NCI-H510A treated with DMSO at 0.1 percent for 48 hours (cell line): ENCODE measurements at regions not wholly inside any gene's neighbourhood (a gene's known extent, or its start where the extent isn't known, plus 50 kb on each side); places are given as distances from the start of the nearest gene placed in this dataset.
"Not testable (repeated sequence)": the region's sequence is repeated elsewhere in the genome, so short reads cannot be mapped to it uniquely, and the experiment has no call there.

Experiments used
- DNase-seq: peaks from one replicate; lab custom pipeline; 2025; lab: John Stamatoyannopoulos, UW

DNA sequence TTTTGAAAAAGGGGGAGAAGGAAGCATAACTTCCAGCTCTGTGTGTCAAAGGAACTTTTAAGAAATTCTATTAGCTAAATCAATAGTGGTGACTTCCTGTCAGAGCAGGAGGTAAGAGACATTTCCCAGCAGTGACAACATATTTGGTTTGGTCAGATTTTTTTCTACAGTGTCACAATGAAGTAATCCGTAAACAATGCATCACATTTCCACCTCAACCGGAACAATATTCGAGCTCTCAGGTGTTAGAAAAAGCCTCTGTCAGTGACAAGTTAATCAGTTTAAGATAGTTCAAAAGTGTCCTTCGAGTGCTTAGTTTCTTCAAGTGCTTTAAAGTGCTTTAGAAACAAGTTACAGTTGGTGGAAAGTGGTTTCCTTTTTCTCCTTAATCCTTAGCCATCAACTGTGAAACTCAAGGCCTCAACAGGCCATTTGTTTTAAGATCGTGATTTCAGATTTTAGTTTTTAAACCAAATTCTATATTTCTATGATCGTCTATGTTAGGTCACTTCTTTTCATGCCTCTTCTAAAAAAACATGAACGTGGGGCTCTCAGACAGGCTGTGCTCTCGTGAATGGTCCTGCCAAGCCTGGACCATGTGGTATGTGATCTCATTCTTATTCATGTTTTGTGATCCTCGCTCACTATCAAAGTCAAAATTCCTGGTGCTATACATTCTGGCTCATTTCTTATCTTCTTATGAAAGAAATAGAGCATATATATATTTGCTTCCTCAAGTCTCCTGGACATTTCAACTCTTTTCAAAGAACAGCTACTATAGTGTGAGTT, 181.9 kb upstream of the HMHB1 start:
- no peak for DNase-seq

DNA sequence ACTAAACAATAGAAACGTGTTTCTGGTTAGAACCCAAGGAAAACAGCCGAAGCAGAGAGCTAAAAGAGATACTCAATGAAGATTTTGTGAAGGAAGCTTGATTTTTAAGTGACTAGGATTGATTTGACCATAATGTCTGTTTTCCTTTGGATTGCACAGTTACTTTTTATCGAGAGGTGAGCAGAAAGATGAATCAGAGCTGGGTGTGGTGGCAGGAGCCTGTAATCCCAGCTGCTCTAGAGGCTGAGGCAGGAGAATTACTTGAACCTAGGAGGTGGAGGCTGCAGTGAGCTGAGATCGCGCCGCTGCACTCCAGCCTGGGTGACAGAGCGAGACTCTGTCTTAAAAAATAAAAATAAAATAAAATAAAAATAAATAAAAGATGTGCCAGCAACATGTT, 186.9 kb upstream of the HMHB1 start:
- not testable (repeated sequence) for DNase-seq

DNA sequence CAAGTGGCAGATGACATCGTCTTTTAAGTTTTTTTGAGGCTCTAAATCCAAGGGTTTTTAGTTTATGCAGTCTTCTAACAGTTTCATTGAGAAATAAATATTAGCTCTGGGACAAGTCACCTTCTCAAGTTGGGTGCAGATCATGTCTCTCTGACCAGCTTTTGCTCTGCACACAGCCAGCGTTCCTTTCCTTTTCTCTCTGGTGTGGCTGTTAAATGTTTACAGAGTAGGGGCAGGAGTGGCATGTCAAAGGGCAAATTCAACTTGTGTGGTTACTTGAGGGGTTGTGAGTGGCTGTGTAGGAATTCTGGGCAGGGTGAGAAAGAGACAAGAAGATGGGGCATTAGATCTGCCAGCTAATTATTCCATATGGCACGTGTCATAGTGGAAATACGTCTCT, 187.5 kb upstream of the HMHB1 start:
- DNase-seq = no peak

DNA sequence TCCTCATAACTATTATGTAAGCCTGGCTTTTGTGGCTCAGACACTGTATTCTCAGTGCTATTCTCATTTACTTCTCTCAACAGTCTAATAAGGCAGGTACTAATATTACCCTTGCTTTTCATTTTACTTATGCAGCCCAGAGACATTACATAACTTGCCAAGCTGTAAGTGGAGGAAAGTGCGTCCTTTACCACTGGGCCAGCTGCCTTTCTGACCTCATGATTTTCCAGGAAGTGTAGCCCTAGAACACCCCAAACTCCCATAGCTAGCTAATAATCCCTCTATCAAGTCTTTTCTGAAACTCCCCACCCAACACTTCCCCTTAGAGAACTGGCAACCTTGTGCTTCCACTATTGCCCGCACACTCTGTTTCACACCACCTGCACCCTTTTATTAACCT, 192.9 kb upstream of the HMHB1 start:
- no peak for DNase-seq

DNA sequence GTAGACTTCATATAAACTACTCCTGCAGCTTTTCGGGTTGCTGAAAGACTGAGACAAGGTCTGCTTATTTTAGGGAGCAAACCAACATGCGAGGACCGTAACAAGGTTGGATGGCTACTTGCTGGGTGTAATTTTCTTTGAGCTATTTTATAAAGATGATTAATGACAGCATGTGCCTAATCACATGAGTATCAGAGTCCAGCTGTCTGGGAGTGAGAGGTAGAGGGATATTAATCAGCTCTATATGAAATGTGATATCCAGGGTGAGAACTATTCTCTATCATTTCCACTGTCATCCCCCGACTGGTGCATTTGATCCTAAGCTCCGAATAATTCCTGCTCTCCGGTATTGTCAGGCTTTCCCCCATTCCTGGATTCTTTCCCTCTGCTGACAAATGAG, 193.8 kb upstream of the HMHB1 start:
- no peak for DNase-seq

DNA sequence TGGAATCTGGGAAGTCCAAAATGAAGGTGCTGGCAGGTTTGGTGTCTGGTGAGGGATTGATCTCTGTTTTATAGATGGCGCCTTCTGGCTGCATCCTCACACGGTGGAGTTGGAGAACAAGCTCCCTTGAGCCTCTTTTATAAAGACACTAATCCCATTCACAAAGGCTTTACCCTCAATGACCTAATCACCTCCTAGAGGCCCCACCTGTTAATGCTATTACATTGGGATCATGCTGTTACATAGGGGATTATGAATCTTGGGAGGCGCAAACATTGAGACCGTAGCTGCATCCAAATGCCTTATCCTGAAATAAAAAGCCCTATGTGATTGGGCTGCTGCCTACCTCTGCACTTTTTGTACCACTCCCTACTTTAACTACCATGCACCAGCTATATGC, 197.1 kb upstream of the HMHB1 start:
- no peak for DNase-seq

DNA sequence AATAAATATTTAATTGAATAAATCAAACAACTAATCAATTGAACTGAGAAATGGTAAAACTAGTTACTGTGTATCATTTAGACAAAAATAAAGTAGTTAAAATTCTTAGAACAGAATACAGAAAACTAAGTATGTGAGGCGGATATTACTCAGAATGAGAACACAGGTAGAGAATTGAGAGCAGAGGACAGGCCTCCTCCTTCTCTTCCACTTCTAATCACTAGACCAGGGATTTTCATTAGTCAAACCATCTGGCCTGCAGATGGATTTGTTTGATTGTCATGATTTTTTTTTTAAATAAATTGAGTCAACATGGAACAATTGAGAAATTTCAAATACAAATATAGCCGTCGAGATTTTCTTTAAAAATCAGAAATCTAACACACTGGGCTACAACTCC, 198.6 kb upstream of the HMHB1 start:
- no peak for DNase-seq

DNA sequence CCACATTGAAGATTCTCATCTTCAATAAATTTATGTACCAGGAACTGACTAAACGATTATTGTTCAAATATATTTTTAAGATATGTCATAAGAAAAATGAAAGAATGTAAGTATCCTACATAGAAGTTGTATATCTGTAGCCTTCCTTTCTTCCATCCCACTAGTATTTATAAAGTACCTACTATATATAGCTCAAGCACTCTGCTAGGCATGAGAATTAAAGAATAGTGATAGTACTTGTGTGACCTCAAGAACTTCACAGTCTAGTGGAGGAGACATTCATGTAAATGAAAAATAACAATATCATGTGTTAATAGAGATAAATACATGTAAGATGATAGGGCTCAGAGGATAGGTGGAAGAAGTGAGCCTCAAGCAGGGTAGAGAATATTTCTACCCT, 201.0 kb upstream of the HMHB1 start:
- no peak for DNase-seq

DNA sequence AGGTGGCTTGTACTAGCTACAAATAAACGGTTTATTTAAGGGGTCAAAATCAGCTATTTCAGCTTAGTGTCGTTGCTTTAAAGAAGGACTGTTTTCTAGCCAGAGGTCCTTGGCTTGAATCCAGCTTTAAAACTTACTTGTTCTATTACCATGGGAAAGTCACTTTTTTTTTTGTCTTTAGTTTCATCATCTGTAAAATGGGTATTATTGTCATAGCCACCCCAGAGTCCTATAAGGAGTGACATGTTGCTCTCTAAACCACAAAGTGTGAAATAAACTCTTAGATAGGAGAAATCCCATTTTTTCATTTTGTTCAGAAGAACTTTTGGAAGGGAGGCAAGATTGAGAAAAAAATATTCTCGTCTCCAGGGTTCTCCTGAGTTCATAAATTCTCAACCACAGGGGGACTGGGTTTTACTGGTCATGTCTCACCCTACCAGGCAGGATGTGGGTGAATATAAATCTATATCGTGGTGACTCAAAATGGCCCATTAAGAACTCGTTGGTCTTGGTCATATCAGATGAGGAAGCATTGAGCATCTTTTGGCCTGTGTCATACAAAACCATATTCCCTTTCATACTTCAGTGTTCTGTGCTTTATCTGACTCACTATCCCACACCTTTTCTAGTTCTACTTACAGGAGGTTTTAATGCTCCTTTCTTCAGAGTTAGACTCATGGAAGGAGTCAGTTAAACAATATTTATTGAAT, 202.7 kb upstream of the NR3C1 start:
- DNase-seq = no peak

DNA sequence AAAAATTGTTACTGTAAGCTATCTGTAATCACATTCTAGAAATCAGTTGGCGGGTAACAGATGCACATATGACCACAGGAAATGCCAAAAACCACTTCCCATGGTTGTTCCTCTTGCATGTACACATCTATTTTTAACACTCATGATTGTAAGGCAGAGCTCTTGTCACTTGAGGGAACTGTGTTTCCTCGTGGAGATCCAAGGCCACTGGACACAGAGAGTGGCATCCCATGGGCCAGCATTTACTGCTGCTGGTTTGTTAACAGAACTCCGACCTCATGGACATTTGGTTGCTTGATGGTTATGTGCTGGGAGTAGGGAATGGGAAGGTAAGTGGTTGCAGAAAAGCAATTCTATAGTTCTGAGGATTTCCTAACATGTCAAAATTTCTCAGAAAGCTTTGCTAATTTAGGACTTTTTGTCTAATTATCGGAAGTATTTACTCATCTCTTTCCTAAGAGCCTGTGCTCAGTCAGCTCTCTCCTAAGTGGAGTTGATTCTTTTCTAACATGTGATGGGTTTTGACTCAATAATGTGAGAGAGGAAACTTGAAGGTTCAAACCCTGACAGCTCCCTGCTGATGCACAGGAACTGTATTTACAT, 202.0 kb upstream of the NR3C1 start:
- DNase-seq = no peak

DNA sequence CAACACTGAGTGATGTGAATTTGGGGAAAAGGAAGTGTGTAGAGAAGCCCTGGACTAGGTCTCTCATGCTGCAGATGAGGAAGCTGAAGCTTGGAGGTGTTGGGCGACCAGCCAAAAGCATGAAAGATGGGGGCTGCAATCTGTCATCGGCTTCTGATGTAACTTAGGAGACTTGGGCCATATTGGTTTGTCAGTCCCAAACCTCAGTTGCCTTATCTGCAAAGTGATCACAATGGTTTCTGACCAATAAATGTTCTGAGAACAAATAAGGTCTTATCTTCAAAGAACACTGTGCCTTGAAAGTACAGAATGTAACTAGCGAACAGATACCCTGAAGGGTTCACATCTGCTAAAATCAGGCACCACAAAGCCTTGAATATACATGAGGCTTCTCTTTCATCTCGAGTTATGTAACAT, 198.4 kb upstream of the NR3C1 start:
- no peak for DNase-seq

DNA sequence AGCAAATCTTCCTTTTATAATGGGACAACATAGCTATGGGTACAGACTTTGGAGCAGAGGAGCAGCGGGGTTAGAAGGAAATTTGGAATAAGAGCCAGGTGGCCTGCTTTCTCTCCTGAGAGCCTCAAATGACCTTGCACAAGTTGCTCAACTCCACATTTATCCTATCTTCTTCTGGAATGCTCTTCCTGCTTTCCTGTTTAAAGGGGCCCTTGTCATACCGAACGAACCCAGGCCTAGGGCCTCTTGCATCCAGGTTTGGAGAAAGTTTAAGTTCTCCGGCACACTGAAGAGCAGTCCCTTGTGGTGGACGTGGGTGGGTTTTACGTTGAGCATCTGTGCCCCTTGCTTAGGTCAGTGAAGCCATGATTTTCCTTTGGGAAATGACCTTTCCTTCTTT, 197.9 kb upstream of the NR3C1 start:
- DNase-seq = no peak

DNA sequence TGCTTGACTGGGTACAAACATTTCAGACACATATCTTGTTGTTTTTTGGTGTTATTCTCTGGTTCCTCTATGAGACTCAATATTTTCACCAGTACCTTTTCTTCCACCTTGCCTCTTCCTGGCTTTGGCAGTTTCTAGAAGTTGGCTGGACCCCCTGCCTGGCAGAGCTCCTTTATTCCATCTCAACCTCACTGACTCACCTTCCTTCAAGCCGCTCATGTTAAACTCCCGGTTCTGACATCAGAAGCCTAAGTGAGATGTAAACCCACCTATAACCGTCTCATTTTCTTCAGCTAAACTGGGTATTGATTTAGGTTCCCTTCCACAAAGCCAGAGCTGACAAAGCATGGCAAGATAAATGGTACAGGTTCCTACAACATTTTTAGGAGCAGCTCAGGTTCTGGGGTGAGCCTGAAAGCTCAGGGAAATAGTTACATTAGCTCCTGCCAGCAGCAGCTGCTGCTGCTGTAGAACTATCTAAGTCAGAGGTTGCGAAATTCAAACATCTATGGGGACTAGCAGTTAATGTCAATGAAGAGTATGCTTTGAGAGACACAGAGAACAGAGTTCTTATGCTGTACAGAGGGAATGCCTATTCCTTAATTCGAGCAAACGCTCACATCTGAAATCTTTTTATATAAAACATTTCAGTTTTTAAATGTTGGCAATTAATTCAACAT, 197.1 kb upstream of the NR3C1 start:
- peak; percentile 29 for DNase-seq

DNA sequence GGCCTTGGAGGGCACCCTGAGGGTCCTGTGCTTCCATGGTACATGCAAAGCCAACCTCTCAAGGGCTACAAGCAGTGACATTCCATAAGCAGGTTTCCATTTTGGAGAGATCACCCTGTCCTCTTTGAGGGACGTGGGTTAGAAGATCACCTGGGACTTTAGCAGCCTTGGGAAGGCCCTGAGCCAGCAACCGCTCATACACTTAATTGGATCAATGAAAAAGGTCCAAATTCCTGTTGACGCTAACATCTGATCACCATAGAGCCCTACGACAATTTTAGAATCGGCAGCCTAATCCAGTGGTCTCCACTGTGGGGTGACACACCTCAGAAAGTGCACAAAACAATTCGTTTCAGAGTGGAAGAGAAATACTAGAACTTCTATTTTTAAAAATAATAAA, 196.0 kb upstream of the NR3C1 start:
- no peak for DNase-seq

DNA sequence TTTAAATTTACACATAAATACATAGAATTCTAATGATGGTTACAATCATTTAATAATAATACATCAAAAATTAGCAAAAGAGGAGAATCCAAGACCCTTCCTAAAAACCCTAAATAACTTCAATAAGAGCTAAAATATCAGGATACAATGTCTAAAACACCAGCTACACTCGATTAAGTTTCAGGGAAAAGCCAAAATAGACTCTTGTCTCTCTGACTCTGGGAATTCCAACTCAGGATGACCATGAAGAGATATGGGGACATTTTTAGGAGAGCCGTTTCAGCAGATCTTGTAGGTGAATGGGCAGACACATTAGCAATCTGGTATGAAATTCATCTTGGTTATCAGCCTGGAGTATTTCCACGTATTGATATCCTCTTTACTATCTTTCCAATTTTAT, 193.3 kb upstream of the NR3C1 start:
- no peak for DNase-seq

DNA sequence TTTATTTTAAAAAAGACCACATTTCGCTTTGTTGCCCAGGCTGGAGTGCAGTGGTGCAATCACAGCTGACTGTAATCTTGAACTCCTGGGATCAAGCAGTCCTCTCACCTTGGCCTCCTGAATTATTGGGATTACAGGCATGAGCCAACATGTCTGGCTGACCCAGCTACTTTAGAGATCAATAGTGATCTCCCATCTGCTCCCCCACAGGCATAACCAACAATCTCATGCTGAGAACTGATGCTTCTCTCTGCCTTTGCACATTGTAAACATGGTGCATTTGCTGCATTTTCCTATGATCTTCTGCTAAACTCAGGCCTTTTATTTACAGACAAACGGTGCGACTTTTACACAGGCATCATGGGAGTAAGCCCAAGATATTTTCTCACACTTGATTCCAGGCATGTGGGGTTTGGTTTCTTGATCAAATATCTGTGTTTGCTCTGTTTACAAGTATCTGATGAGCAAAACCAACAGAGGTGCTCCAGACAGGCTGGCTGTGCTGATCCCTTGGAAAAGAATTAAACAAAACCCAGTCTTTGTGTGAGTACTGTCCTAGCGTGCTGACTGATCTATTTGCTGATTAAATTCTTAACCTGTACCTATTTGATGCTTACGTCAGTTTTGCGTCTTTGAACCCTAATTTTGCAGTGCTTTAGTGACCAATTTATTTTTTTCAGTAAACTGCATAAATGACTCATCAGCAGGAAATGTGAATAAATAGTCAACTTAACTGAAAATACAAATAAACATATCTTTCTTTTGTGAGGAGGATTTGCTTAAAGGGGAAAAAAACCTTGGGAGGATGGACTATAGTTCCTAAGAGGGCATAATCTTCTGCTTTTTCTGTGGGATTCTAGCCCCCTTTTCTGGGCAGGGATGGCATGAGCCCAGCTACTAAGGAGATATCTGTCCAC, 191.7 kb upstream of the NR3C1 start:
- DNase-seq = peak; percentile 43

DNA sequence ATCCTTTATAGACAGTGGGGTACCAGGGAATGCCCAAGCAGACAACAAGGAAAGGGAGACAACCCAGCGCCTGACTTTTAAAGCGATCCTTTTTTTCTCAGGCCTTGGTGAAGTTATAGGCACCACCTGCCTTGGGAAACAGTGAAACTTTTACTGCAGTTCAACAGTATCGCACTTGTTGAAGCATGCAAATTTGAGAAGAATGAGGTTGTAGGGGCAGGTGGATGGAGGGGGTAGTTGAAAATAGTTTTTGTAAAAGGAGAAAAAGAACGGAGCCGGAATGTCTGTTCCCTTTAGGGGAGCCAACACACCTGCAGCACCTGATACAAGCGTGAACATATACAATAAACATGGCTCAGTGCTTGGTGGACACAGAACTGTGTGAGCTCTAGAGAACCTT, 190.2 kb upstream of the NR3C1 start:
- DNase-seq = no peak

DNA sequence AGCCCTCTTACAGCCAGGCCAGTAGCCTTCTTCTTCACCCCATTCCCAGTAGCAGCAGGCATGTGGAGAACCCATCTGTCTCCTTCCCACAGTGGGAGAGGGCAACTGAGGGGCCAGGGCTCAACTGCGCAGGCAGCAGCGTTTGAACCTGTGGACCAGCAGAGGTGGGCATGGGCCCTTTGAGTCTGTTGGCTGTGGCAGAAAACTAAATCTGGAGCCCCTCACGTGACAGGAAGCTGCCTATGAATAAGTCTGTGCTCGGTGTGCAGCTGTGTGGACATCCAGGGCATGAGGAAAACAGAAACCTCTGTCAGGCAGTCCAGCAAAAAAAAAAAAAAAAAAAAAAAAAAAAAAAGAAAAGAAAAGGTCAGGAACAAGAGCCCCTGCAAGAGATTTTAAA, 189.2 kb upstream of the NR3C1 start:
- DNase-seq = no peak

DNA sequence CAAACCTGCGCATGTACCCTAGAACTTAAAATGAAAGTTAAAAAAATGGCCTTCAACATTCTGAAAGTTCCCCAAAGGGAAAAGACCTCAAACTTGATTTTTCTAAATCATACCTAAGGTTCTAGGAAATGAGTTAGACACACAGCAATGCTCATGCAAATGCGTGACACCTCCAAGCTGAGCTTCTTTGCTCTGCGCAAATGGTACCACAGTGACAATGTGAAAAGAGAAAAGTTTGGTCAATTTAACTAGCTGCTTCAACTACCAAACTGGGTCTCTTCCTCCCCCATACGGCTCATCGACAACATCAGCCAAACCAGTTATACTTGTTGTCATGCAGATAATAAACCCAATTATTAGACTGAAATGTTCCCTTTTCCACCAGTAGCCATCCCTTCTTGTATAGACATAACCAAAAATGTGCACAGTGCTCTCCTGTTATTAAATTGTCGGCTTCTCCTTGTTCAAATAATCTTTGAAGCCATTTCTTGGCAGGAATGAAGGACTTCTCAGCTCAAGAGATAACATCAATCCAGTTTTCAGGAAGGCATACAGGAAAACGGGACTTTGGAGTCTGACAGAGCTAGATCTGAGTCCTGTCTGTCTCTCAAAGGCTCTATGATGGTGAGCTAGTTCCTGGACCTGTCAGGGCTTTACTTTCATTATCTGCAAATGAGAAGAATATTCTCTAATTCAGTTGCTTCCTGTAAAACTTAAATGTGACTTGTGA, 185.6 kb upstream of the NR3C1 start:
- DNase-seq = no peak

DNA sequence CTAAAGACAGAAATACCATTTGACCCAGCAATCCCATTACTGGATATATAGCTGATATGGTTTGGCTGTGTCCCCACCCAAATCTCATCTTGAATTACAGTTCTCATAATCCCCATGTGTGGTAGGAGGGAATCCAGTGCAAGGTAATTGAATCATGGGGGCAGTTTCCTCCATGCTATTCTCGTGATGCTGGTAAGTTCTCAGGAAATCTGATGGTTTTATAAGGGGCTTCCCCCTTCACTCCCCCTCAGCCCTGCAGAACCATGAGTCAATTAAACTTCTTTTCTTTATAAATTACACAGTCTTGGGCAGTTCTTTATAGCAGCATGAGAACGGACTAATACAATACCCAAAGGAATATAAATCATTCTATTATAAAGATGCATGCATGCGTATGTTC, 184.6 kb upstream of the NR3C1 start:
- not testable (repeated sequence) for DNase-seq

DNA sequence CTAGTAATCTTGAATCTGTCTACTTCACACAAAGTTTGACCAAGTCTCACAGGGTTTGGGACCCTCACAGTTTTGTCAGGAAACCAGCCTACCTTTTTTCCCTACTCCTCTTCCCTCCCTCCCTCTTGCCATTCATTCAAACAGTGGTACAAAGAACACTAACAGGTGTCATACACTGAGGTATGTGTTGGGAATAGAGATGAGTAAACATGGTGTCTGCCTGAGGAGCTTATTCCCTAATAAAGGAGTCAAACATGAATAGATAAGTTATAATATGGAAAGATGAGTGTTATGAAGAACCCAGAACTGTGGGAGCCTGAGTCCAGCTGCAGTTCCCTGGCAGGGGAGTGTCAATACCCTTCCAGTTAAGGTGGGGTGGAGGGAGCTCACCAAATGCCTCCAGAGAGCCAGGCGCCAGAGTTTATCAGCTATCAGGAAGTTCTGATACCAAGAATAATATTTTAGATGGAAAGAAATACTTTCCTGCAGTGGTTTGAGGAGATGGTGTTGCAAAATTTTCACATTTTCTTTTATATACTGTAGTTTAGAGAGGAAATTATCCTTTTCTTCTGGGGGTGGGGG, 183.4 kb upstream of the NR3C1 start:
- no peak for DNase-seq
